Occipital lobe (tissue), 1 donor: ENCODE measurements at regions not wholly inside any gene's neighbourhood (a gene's known extent, or its start where the extent isn't known, plus 50 kb on each side); places are given as distances from the start of the nearest gene placed in this dataset.
"Not testable (repeated sequence)": the region's sequence is repeated elsewhere in the genome, so short reads cannot be mapped to it uniquely, and the experiment has no call there.

Experiments used
- DNase-seq: peaks from one replicate; lab custom pipeline; 2025; lab: John Stamatoyannopoulos, UW

DNA sequence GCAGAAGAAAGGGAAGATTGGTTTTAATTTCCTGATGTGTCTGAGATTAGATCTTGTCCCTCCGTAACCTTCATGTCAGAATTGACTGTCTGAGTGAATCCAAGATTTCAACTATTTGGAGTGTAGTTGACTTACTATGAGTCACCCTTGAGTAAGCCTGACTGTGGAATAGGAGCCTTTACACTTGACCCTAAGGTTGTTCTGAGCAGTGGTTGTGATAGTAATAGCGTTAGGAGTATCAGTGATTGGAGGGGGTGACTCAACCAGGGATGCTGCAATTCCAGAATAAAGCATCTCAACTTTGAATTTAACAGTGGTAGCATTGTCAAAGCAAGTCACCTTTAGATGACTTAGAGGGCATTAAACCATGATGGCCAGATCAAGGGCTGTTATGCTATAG, 979.5 kb upstream of the FAM98A start:
- no peak for DNase-seq

DNA sequence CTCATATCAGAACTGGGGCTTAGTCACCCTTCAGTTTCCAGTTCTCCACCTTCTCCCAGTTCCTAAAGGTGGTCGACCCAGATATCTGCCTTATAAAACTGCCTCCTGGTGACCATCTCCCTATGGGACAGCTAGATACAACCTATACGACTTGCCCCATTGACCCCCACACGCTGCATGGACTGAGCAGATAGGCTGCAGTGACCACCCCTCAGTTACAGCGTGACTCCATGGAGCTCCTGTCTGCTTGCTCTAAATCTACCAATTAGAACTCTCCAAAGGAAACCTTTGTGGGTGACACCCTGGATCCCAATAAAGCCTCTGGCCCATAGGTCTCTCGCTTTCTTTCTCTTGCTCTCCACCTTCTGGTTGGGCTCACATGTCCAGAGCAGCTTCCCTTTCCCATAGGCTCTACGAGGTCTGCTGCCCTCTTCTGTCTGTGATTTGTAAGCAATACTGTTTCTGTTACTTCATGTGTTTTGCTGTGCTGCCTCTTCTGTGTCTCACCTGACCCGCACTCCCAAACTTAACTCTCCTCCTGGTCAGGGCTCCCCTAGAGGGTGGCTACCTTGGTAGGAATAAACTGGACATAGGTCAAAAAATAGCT, 971.3 kb upstream of the FAM98A start:
- DNase-seq, result peak; percentile 1

DNA sequence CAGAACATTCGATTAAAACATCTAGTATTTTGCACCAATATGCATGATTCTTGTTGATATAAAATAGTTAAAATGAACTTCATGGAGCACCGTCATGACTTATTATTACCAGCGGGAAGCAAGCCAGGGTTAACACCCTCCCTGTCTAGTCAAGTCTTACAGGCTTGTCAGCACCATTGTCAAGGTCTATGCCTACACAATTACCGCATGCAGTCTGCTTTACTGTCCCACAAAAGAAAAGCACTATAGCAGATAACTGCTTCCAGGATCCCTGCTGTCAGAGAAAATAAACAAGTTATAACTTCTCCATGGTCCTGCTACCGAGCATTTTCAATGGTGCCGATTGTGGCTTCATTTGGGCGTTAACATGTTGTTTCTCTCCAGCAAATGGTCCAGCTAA, 968.0 kb upstream of the FAM98A start:
- DNase-seq, result no peak

DNA sequence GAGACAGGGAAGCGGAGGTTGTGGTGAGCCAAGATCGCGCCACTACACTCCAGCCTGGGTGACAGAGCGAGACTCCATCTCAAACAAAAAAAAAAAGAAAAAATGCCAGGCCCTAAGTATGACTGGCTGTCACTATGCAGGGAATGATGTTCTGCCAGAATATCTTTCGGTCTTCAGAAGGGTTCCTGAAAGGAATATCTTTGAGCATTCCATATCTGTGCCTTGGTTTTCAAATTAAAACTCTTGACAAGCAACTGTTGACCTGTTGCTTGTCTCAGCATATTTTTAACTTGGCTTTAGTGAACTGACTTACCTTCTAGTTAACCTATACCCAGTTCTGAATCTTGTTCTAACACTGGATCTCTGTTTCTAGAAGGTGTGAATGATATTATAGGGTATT, 953.2 kb upstream of the FAM98A start:
- DNase-seq, result no peak

GRCh38 chr2:34549710-34550345, 950.7 kb upstream of the FAM98A start:
- DNase-seq, result no peak

DNA sequence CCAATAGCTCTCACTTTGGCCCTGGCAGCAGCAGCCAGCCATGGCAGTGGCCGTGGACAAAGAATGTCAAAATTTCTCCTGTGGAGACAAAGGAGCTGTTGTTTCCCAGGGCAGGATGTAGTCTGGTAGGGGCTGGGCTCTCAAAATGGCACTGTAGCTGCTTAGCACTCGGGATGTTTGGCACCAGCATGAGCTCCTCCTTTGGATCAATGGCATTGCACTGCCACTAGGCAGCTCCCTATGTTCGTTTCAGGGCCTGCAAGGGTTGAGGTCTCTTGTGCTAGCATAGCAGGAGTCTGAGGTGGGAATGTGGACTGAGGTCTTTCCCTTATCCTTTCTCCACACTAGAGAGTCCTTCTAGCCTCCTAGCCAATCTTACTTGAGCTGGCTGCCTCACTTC, 948.8 kb upstream of the FAM98A start:
- no peak for DNase-seq

DNA sequence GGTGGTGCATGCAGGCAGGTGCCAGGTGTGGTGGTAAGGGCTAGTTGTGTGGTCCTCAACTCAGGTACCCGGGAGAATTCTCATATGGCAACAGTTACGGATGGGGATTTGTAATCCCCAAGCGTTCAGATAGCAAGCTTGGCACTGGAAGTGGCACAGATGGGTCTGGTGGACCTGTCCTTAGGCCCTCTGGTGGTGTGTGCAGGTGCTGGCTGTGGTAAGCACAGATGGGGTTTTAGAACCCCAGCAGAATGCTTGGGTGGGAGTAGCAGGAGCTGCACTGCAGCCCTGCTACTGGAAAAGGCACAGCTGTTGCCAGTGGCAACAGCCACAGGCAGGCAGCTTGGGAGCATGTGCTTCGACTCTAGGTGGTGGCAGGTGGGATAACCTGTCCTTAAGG, 948.2 kb upstream of the FAM98A start:
- no peak for DNase-seq

GRCh38 chr2:34545486-34546136, 946.5 kb upstream of the FAM98A start:
- DNase-seq, result no peak

GRCh38 chr2:34534761-34535160, 935.7 kb upstream of the FAM98A start:
- DNase-seq, result no peak

GRCh38 chr2:34534341-34534740, 935.2 kb upstream of the FAM98A start:
- no peak for DNase-seq

DNA sequence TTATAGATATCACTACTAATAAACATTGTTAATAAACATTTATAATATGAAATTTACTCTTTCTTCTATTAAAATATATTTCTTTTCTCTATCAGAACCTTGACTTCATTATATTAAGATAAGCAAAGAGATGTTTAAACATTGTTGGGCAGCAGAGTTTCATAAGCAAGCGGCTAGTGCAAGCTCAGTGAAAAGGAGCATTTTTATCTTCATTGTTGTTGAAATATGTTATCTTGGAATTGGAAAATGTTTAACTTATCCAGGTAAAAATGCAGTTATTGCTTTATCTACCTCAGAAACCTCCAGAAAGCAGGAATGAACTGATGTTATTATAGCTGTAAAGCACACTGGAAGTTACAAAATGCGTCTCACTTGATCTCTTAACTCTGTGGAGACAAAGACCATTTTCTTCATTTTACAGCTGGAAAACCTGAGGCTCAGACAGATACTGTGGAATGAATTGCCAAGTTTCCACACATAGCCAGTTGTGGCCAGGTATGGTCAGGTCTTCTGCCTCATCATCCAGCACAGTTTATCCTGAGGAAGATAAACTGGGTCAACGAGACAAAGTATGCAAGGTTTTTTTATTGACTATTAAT, 934.6 kb upstream of the FAM98A start:
- DNase-seq, result no peak

DNA sequence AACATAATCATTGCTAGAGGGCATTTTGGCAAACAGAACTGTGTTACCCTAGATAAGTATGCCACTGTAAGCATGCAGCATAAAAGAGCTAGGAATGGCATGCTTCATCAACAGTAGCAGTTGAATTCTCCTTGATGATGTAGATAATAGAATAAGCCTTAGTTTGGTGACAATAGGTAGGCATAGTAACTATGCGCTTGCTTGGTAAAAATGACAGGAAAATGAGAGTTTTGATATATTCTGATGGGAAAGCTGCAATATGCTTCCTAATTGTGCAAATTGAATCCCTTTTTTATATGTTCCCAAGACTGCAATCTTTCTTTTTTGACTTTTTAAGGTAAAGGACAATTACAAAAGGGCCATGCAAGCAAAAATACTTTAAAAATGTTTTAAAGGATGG, 930.9 kb upstream of the FAM98A start:
- DNase-seq, result no peak

GRCh38 chr2:34523958-34524514, 924.9 kb upstream of the FAM98A start:
- DNase-seq, result no peak

- DNase-seq, result no peak
Measured at GRCh38 chr2:34519659-34520058, 920.6 kb upstream of the FAM98A start.

DNA sequence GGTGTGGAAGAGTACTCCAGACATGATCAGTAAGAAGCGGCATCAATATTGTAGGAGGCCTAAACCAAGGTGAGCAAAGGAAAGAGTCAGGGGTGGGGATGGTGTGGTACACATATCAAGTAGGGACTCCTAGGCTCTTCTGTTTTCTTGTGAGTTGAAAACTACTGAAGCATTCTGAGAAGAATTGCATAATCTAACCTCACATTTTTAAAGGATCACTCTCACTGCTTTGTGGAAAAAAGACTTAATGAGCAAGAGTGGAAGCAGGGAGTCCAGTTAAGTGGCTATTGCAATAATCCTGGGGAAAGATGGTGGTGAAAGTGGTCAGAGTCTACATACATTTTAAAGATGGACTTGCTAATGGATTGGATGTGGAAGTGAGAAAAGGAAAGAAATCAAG, 899.5 kb upstream of the FAM98A start:
- DNase-seq, result no peak

- not testable (repeated sequence) for DNase-seq
Measured at GRCh38 chr2:34494192-34494591, 895.1 kb upstream of the FAM98A start.

DNA sequence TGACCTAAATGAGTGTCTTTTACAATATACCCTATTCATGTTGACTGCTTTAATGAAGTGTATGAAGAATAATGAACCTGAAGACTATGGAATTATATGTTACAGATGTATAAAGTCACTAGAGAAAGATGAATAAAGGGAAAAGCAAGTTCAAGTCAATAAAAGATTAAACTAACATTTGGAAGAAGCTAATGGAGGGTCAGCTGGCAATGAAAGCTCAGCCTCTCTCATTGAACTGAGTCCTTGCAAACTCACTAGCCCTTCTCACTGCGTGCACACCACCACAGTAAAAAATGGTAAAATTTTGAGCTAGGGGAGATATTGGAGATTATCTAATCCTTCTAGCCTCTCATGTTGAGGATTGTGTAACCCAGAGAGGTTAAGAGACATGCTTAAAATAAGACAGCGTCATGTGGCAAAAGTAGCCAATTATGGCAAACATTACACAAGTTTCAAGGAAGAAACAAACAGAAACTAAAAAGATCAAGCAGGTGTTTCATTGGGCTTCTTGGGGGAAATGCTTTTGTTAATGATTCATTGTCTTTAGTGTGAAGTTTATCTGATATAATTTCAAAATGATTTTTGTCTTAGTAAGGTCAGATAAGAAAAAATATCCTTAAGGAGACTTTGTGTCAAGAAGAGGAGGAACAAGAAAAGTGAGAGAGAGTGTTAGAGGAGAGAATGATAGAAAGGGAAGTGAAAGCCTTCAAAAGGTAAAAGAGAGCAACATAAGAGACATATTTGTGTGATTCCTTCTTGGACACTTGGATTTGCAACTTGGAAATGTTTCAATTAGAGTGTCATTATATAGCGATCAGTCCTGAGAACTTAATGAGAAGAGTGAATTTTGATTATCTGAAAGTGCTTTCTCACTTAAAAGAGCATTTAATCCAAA, 893.7 kb upstream of the FAM98A start:
- no peak for DNase-seq

GRCh38 chr2:34486965-34487364, 887.9 kb upstream of the FAM98A start:
- no peak for DNase-seq

- no peak for DNase-seq
Measured at GRCh38 chr2:34481542-34481941, 882.4 kb upstream of the FAM98A start.

DNA sequence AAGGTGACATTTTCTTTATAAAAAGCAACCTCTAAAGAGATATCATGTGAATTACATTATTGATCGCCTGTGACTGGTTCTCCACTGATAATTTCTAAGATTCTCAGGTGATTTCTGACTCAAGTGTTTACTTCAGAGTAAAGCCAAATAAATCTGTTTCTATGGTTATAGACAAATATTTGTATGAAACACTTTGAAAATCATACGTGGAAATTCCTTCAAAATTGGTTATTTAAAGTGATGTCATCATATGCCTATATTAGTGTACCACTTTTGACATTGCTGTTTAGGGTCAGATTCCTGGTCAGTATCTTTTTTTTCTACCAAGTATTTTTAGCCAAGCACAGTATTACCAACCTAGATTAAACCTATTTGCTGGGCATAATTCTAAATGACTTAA, 881.3 kb upstream of the FAM98A start:
- DNase-seq, result no peak

- DNase-seq, result no peak
Measured at GRCh38 chr2:34475156-34475555, 876.1 kb upstream of the FAM98A start.
